SH-SY5Y (cell line): ENCODE measurements at regions not wholly inside any gene's neighbourhood (a gene's known extent, or its start where the extent isn't known, plus 50 kb on each side); places are given as distances from the start of the nearest gene placed in this dataset.

ENCODE experiments used
- GATA2 ChIP-seq: IDR thresholded peaks from 2 replicates; pipeline ENCODE4 v1.6.1; 2011; ENCODE audit warnings: mild to moderate bottlenecking, low read depth, low read length
- GATA3 ChIP-seq: IDR thresholded peaks from 2 replicates; pipeline ENCODE4 v1.6.1; 2011; ENCODE audit warnings: low read depth, mild to moderate bottlenecking, low read length, moderate library complexity

DNA sequence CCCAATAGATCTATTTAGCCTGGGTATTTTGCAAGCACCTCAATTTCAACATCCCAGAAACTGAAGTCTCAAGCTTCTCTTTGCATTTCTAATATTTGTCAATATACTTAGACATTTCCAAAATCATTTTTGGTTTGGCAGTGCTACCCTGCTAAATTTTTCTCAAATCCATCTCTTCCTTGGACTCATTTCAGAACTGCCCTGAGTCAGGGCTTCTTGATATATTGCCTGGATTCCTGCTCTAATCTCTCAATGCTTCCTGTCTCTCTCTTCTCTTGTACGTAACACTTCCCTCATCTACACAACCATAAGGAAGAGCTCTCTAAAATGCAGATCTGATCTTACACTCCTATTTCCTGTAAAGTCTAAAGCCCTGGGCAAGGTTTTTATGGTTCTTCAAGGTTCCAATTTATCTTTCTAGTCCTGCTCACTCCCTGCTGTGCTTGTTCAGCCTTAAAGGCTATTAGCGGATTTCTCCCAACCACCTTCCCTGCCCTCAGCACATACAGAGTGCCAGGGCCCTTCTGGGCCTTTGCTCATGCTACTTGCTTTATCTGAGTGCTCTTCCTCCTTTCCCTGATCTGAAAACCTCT is 53.0 kb upstream of the MME start:
- TF ChIP-seq GATA3 (no peak), GATA2 (no peak)
